ENCODE measurements at regions not wholly inside any gene's neighbourhood (a gene's known extent, or its start where the extent isn't known, plus 50 kb on each side); places are given as distances from the start of the nearest gene placed in this dataset.

DNA sequence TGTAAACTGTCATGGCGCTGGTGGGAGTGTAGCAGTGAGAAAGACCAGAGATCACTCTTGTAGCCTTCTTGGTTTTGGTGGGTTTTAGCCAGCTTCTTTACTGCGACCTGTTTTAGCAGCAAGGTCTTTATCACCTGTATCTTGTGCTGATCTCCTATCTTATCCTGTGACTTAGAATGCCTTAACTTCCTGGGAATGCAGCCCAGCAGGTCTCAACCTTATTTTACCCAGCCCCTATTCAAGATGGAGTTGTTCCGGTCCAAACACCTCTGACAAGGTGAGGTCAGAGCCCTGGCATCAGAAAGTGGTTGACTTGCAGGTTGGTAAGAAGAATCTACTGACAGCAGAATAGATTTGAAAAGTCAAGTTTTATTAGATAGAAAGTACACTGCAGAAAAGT is 55.0 kb upstream of the MSH6 start:
- TF ChIP-seq POLR2A (IDR thresholded peaks at IDR 0.05) = no peak
- TF ChIP-seq, protein P1, sequence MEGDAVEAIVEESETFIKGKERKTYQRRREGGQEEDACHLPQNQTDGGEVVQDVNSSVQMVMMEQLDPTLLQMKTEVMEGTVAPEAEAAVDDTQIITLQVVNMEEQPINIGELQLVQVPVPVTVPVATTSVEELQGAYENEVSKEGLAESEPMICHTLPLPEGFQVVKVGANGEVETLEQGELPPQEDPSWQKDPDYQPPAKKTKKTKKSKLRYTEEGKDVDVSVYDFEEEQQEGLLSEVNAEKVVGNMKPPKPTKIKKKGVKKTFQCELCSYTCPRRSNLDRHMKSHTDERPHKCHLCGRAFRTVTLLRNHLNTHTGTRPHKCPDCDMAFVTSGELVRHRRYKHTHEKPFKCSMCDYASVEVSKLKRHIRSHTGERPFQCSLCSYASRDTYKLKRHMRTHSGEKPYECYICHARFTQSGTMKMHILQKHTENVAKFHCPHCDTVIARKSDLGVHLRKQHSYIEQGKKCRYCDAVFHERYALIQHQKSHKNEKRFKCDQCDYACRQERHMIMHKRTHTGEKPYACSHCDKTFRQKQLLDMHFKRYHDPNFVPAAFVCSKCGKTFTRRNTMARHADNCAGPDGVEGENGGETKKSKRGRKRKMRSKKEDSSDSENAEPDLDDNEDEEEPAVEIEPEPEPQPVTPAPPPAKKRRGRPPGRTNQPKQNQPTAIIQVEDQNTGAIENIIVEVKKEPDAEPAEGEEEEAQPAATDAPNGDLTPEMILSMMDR (IDR thresholded peaks at IDR 0.05) = no peak
